HCT116 (cell line): ENCODE measurements at regions not wholly inside any gene's neighbourhood (a gene's known extent, or its start where the extent isn't known, plus 50 kb on each side); places are given as distances from the start of the nearest gene placed in this dataset.

ENCODE experiments used
- ATAC-seq: fragments of 200-7000 bp; cut with Tn5 transposase; 2 replicates; pipeline ENCODE4 v1.9.1; 2020; ENCODE audit warnings: mild to moderate bottlenecking, moderate library complexity
- BruUV-seq: library from RNA; stranded (reverse); fragments of 400-500 nt; replicated peaks from 2 replicates; lab custom pipeline; 2021; lab: Mats Ljungman, UMichigan
- CTCF ChIA-PET: fragments of 300-600 bp; sonication (Branson Sonifier 250); formaldehyde crosslinking; loops from one replicate; lab custom pipeline; 2021; ENCODE audit warnings: antibody characterized with exemption; lab: Charles Lee
- POLR2A ChIA-PET: fragments of 300-600, 350-600 bp; sonication (Branson Sonifier 250); formaldehyde crosslinking; loops from one replicate; lab custom pipeline; 2021; ENCODE audit warnings: antibody characterized with exemption; lab: Charles Lee
- RAD21 ChIA-PET, 2 experiments: fragments of 300-600 bp; sonication (Branson Sonifier 250); formaldehyde crosslinking; loops; one replicate each; lab custom pipeline; 2023; ENCODE audit warnings: low total read pairs in 2 of 2; ENCODE audit not compliant: uncharacterized antibody in 2 of 2, unreplicated experiment in 2 of 2, low non-redundant PET in 1 of 2; lab: Charles Lee
- DNase-seq: peaks from one replicate; pipeline ENCODE4 v3.0.0-alpha.2; 2010; ENCODE audit warnings: low read depth, low spot score
- H2AFZ ChIP-seq: fragments of 200-600 bp; shearing (Covaris generic), sonication (generic); 2 replicates; pipeline ENCODE4 v1.6.1; 2017; ENCODE audit warnings: low read depth, mixed run types, mixed read lengths, antibody characterized with exemption, low read length; ENCODE audit not compliant: poor library complexity, severe bottlenecking
- H3K27ac ChIP-seq: 2 replicates; pipeline ENCODE4 v1.5.1; 2012; ENCODE audit warnings: low read depth, low read length
- H3K27me3 ChIP-seq: fragments of 200-600 bp; sonication (generic); 2 replicates; pipeline ENCODE4 v1.6.1; 2016; ENCODE audit warnings: mixed run types, low read length, mixed read lengths; ENCODE audit not compliant: insufficient read depth
- H3K36me3 ChIP-seq, 2 experiments: fragments of 200-500 bp in 1 of 2; fragments of 200-600 bp in 1 of 2; sonication (Bioruptor generic) in 1 of 2; sonication (generic) in 1 of 2; 2 replicates each; pipeline versions ENCODE4 v1.5.1 to v1.6.1; 2014 to 2016; ENCODE audit warnings: low read length in 2 of 2, inconsistent platforms in 1 of 2, mixed read lengths in 1 of 2, mixed run types in 1 of 2; ENCODE audit not compliant: insufficient read depth in 2 of 2, control insufficient read depth in 1 of 2
- H3K4me1 ChIP-seq, 2 experiments: fragments of 200-600 bp in 1 of 2; sonication (generic) in 1 of 2; 2 replicates each; pipeline versions ENCODE4 v1.5.1 to v1.6.1; 2012 to 2017; ENCODE audit warnings: low read length in 2 of 2, inconsistent platforms in 1 of 2, mild to moderate bottlenecking in 1 of 2, mixed read lengths in 1 of 2, mixed run types in 1 of 2, moderate library complexity in 1 of 2; ENCODE audit not compliant: insufficient read depth in 2 of 2, control insufficient read depth in 1 of 2
- H3K4me2 ChIP-seq: fragments of 200-600 bp; sonication (generic); 2 replicates; pipeline ENCODE4 v1.6.1; 2017; ENCODE audit warnings: mixed run types, low read length, mixed read lengths
- H3K4me3 ChIP-seq, 2 experiments: fragments of 200-600 bp in 1 of 2; sonication (generic) in 1 of 2; replicated peaks in 1 of 2; 2 replicates each; pipeline ENCODE4 v1.5.1; 2011 to 2016; ENCODE audit warnings: low read length in 2 of 2, control low read depth in 1 of 2, low read depth in 1 of 2, mild to moderate bottlenecking in 1 of 2, mixed read lengths in 1 of 2, mixed run types in 1 of 2
- H3K79me2 ChIP-seq: fragments of 200-600 bp; sonication (generic); 2 replicates; pipeline ENCODE4 v1.6.1; 2017; ENCODE audit warnings: mild to moderate bottlenecking, mixed run types, low read length, moderate library complexity, mixed read lengths; ENCODE audit not compliant: insufficient read depth
- H3K9ac ChIP-seq: fragments of 200-600 bp; sonication (generic); 2 replicates; pipeline ENCODE4 v1.6.1; 2016; ENCODE audit warnings: low read length, mixed read lengths
- H3K9me2 ChIP-seq: fragments of 200-600 bp; sonication (generic), shearing (Covaris generic); 2 replicates; pipeline ENCODE4 v1.6.1; 2017; ENCODE audit warnings: mixed run types, mild to moderate bottlenecking, moderate library complexity; ENCODE audit not compliant: insufficient read depth
- H3K9me3 ChIP-seq, 2 experiments: fragments of 200-500 bp in 1 of 2; fragments of 200-600 bp in 1 of 2; sonication (Bioruptor generic) in 1 of 2; sonication (generic) in 1 of 2; 2 replicates each; pipeline ENCODE4 v1.6.1; 2014 to 2017; ENCODE audit warnings: low read length in 2 of 2, mixed read lengths in 2 of 2, inconsistent platforms in 1 of 2, low read depth in 1 of 2, mild to moderate bottlenecking in 1 of 2, mixed run types in 1 of 2, moderate library complexity in 1 of 2; ENCODE audit not compliant: control insufficient read depth in 1 of 2, insufficient read depth in 1 of 2
- H4K20me1 ChIP-seq: fragments of 200-600 bp; sonication (generic), shearing (Covaris generic); 2 replicates; pipeline ENCODE4 v1.6.1; 2017; ENCODE audit warnings: mixed run types, mild to moderate bottlenecking, moderate library complexity; ENCODE audit not compliant: insufficient read depth
- CEBPB ChIP-seq: IDR thresholded peaks from 2 replicates; pipeline ENCODE4 v1.6.1; 2012; ENCODE audit warnings: low read depth
- EGR1 ChIP-seq: IDR thresholded peaks from 2 replicates; pipeline ENCODE4 v1.6.1; 2012; ENCODE audit warnings: low read depth
- ELF1 ChIP-seq: IDR thresholded peaks from 2 replicates; pipeline ENCODE4 v1.6.1; 2012; ENCODE audit warnings: low read depth, borderline replicate concordance
- EZH2 ChIP-seq: fragments of 200-600 bp; sonication (generic); IDR thresholded peaks from 2 replicates; pipeline ENCODE4 v1.6.1; 2017; ENCODE audit warnings: antibody characterized with exemption, mixed run types
- FOSL1 ChIP-seq: IDR thresholded peaks from 2 replicates; pipeline ENCODE4 v1.6.1; 2012; ENCODE audit warnings: low read depth
- POLR2AphosphoS5 ChIP-seq: IDR thresholded peaks from 2 replicates; pipeline ENCODE4 v1.6.1; 2011; ENCODE audit warnings: mild to moderate bottlenecking, low read depth, low read length, moderate library complexity
- RAD21 ChIP-seq: IDR thresholded peaks from 2 replicates; pipeline ENCODE4 v1.6.1; 2012; ENCODE audit warnings: low read depth, mild to moderate bottlenecking
- SIN3A ChIP-seq: IDR thresholded peaks from 2 replicates; pipeline ENCODE4 v1.6.1; 2012; ENCODE audit warnings: low read depth
- SP1 ChIP-seq: IDR thresholded peaks from 2 replicates; pipeline ENCODE4 v1.6.1; 2012; ENCODE audit warnings: low read depth
- SRF ChIP-seq: IDR thresholded peaks from 2 replicates; pipeline ENCODE4 v1.6.1; 2012; ENCODE audit warnings: low read depth
- TCF7L2 ChIP-seq: IDR thresholded peaks from 2 replicates; pipeline ENCODE4 v1.7.0; 2011; ENCODE audit warnings: borderline replicate concordance, inconsistent platforms; ENCODE audit not compliant: insufficient read depth, insufficient read length; ENCODE audit errors: extremely low read depth
- YY1 ChIP-seq: IDR thresholded peaks from 2 replicates; pipeline ENCODE4 v1.6.1; 2011; ENCODE audit warnings: low read length, low read depth, moderate library complexity, mild to moderate bottlenecking; ENCODE audit not compliant: insufficient replicate concordance; ENCODE audit errors: extremely low read depth
- ZNF274 ChIP-seq: fragments of 200-500 bp; sonication (Bioruptor generic); IDR thresholded peaks from 2 replicates; pipeline ENCODE4 v1.6.1; 2014; ENCODE audit warnings: mild to moderate bottlenecking, low read depth, low read length, inconsistent platforms
- intact Hi-C: fragments of 100-400 bp; cut with micrococcal nuclease; formaldehyde crosslinking; loops from 2 replicates; pipeline ENCODE4 v1.10.0; 2022
- TF ChIP-seq, protein P1 (sequence below), 3 experiments: fragments of 200-600 bp in 1 of 3; sonication (generic) in 1 of 3; IDR thresholded peaks in 2 of 3; conservative IDR thresholded peaks in 1 of 3; 2 replicates each; pipeline ENCODE4 v1.5.1; 2012 to 2017; ENCODE audit warnings: low read depth in 2 of 3, low read length in 2 of 3, antibody characterized with exemption in 1 of 3, borderline replicate concordance in 1 of 3, control low read depth in 1 of 3, mild to moderate bottlenecking in 1 of 3, mixed read lengths in 1 of 3, mixed run types in 1 of 3, moderate library complexity in 1 of 3; ENCODE audit not compliant: insufficient read depth in 1 of 3

- RAD21 ChIA-PET = no interaction called here
- ATAC-seq (no peak), DNase-seq (no peak)
- POLR2A ChIA-PET = no interaction called here
- Histone ChIP-seq H4K20me1 (no peaks in the 10 kb centered on the region), H3K4me2 (no peak overlapping the region), H3K79me2 (no peaks in the 10 kb centered on the region), H3K9me3 (no peaks in the 10 kb centered on the region), H3K4me1 (no peaks in the 10 kb centered on the region), H3K27me3 (no peaks in the 10 kb centered on the region), H3K36me3 (no peaks in the 10 kb centered on the region), H2AFZ (no peak overlapping the region), H3K9me2 (no peaks in the 10 kb centered on the region), H3K27ac (no peak overlapping the region), H3K4me3 (no peak overlapping the region), H3K9ac (no peak overlapping the region)
- no TSS peak for BruUV-seq
- CTCF ChIA-PET = no interaction called here
- TF ChIP-seq RAD21 = no peak
- TF ChIP-seq, protein P1, sequence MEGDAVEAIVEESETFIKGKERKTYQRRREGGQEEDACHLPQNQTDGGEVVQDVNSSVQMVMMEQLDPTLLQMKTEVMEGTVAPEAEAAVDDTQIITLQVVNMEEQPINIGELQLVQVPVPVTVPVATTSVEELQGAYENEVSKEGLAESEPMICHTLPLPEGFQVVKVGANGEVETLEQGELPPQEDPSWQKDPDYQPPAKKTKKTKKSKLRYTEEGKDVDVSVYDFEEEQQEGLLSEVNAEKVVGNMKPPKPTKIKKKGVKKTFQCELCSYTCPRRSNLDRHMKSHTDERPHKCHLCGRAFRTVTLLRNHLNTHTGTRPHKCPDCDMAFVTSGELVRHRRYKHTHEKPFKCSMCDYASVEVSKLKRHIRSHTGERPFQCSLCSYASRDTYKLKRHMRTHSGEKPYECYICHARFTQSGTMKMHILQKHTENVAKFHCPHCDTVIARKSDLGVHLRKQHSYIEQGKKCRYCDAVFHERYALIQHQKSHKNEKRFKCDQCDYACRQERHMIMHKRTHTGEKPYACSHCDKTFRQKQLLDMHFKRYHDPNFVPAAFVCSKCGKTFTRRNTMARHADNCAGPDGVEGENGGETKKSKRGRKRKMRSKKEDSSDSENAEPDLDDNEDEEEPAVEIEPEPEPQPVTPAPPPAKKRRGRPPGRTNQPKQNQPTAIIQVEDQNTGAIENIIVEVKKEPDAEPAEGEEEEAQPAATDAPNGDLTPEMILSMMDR (IDR thresholded peaks at IDR 0.05 in 2 of 3, conservative IDR thresholded peaks at IDR 0.05 in 1 of 3; ENCODE audit: borderline replicate concordance in 1 of 3, insufficient read depth in 1 of 3, low read depth in 2 of 3, low read length in 2 of 3) = no peak
- TF ChIP-seq EGR1 = no peak
- no peak for TF ChIP-seq ZNF274
- intact Hi-C loops = no loop called here
Observed at GRCh38 chr4:18937746-18938145, 916.2 kb upstream of the LCORL start.

DNA sequence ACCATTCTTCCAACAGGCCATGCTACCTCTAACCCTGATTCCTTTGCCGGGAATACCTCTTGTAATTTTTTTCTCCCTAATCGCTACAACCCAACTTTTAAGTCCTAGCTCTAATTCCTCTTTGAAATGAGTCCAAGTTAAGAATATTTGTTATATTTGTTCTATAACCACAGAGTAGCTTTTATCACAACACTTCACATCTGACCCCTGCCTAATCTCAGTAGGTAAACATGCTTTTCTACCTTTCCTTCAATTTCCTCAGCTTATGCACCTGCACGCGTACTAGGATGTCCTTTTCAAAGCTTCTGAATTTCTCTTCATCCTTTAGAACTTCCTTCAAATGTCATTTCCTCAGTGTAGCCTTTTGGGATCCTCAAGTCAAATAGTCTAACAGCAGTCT is 915.5 kb upstream of the LCORL start:
- no TSS peak for BruUV-seq
- no peaks in the 10 kb centered on the region for H3K4me1 ChIP-seq
- H3K4me3 ChIP-seq = no peak overlapping the region
- H3K9me2 ChIP-seq = no peaks in the 10 kb centered on the region
- TF ChIP-seq CEBPB = no peak
- no peak for TF ChIP-seq ELF1
- no peak for TF ChIP-seq SIN3A
- no peak for TF ChIP-seq POLR2AphosphoS5
- TF ChIP-seq EZH2 = no peak
- no peak for TF ChIP-seq TCF7L2
- no peak for TF ChIP-seq SP1
- TF ChIP-seq EGR1 = no peak
- no peak for TF ChIP-seq FOSL1
- TF ChIP-seq YY1 = no peak
- no peak for TF ChIP-seq SRF
- ChIA-PET POLR2A (no interaction called here), CTCF (no interaction called here), RAD21 (no interaction called here)
- no peak overlapping the region for H3K9ac ChIP-seq
- H3K9me3 ChIP-seq = no peaks in the 10 kb centered on the region
- no peak overlapping the region for H2AFZ ChIP-seq
- intact Hi-C loops = no loop called here
- H3K4me2 ChIP-seq = no peak overlapping the region
- H3K36me3 ChIP-seq = no peaks in the 10 kb centered on the region
- no peak overlapping the region for H3K27ac ChIP-seq
- ATAC-seq (no peak), DNase-seq (no peak)
- H3K79me2 ChIP-seq = no peaks in the 10 kb centered on the region
- H3K27me3 ChIP-seq = no peaks in the 10 kb centered on the region
- no peaks in the 10 kb centered on the region for H4K20me1 ChIP-seq
